GM12891 (cell line): ENCODE measurements at regions not wholly inside any gene's neighbourhood (a gene's known extent, or its start where the extent isn't known, plus 50 kb on each side); places are given as distances from the start of the nearest gene placed in this dataset.
"Not testable (repeated sequence)": the region's sequence is repeated elsewhere in the genome, so short reads cannot be mapped to it uniquely, and the experiment has no call there.

Experiments used
- PAX5 ChIP-seq: IDR thresholded peaks from 2 replicates; pipeline ENCODE4 v1.6.1; 2011; ENCODE audit warnings: low read length, moderate library complexity, mild to moderate bottlenecking; ENCODE audit not compliant: insufficient read depth, severe bottlenecking
- POLR2A ChIP-seq: IDR thresholded peaks from 2 replicates; pipeline ENCODE4 v1.6.1; 2011; ENCODE audit warnings: low read depth, low read length, control low read depth
- POLR2AphosphoS5 ChIP-seq: IDR thresholded peaks from 2 replicates; pipeline ENCODE4 v1.6.1; 2011; ENCODE audit warnings: low read depth, low read length, control low read depth
- POU2F2 ChIP-seq: IDR thresholded peaks from 2 replicates; pipeline ENCODE4 v1.6.1; 2011; ENCODE audit warnings: low read depth, mild to moderate bottlenecking, control low read depth, low read length, moderate library complexity
- SPI1 ChIP-seq: IDR thresholded peaks from 2 replicates; pipeline ENCODE4 v1.6.1; 2011; ENCODE audit warnings: low read depth, low read length, control low read depth
- TAF1 ChIP-seq: IDR thresholded peaks from 2 replicates; pipeline ENCODE4 v1.6.1; 2011; ENCODE audit warnings: low read depth, low read length, control low read depth

DNA sequence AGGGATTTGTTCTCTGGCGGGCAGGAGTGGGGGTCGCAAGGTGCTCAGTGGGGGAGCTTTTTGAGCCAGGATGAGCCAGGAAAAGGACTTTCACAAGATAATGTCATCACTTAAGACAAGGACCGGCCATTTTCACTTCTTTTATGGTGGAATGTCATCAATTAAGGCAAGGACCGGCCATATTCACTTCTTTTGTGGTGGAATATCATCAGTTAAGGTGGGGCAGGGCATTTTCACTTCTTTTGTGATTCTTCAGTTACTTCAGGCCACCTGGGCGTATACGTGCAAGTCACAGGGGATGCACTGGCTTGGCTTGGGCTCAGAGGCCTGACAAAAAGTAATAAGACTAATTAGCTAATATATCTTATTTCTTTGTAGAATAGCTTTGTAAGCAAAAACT lies 252.1 kb upstream of the TYRP1 start:
- TF ChIP-seq POLR2A, POLR2AphosphoS5, SPI1, TAF1, POU2F2, PAX5: not testable (repeated sequence)
